Spleen (tissue), 11 donors: ENCODE measurements at regions not wholly inside any gene's neighbourhood (a gene's known extent, or its start where the extent isn't known, plus 50 kb on each side); places are given as distances from the start of the nearest gene placed in this dataset.
"Not testable (repeated sequence)": the region's sequence is repeated elsewhere in the genome, so short reads cannot be mapped to it uniquely, and the experiment has no call there.

ENCODE experiments used
- DNase-seq: peaks from one replicate; pipeline ENCODE4 v3.0.0-alpha.2; 2020
- H3K27ac ChIP-seq, 8 donors: fragments of 200-600 bp; sonication (generic) in 7 of 8; 1 replicate in 4 of 8; 2 replicates in 4 of 8; pipeline versions ENCODE4 v1.5.0 to v1.8.0; 2016 to 2021; ENCODE audit warnings: inconsistent platforms in 4 of 8, mild to moderate bottlenecking in 4 of 8, moderate library complexity in 1 of 8
- H3K27me3 ChIP-seq, 7 donors: fragments of 200-600 bp; sonication (generic) in 6 of 7; replicated peaks in 1 of 7; 1 replicate in 4 of 7; 2 replicates in 3 of 7; pipeline versions ENCODE4 v1.5.0 to v1.8.0; 2016 to 2021; ENCODE audit warnings: inconsistent platforms in 3 of 7, mild to moderate bottlenecking in 1 of 7
- H3K36me3 ChIP-seq, 6 donors: fragments of 200-600 bp; sonication (generic) in 5 of 6; 1 replicate in 4 of 6; 2 replicates in 2 of 6; pipeline versions ENCODE4 v1.5.0 to v1.8.0; 2016 to 2021; ENCODE audit warnings: inconsistent platforms in 2 of 6
- H3K4me1 ChIP-seq, 6 donors: fragments of 200-600 bp; sonication (generic) in 5 of 6; 1 replicate in 3 of 6; 2 replicates in 3 of 6; pipeline versions ENCODE4 v1.5.0 to v1.8.0; 2016 to 2021; ENCODE audit warnings: inconsistent platforms in 3 of 6
- H3K4me3 ChIP-seq, 8 donors: fragments of 200-600 bp; sonication (generic) in 7 of 8; 1 replicate in 4 of 8; 2 replicates in 4 of 8; pipeline versions ENCODE4 v1.5.0 to v1.8.0; 2016 to 2021; ENCODE audit warnings: inconsistent platforms in 4 of 8, mild to moderate bottlenecking in 4 of 8, moderate library complexity in 2 of 8
- H3K9me3 ChIP-seq, 8 donors: fragments of 200-600 bp; sonication (generic) in 7 of 8; 1 replicate in 4 of 8; 2 replicates in 4 of 8; pipeline versions ENCODE4 v1.5.0 to v1.8.0; 2016 to 2021; ENCODE audit warnings: inconsistent platforms in 4 of 8
- CTCF ChIP-seq, 11 experiments: fragments of 200-600 bp in 7 of 11; fragments of 450-650 bp in 4 of 11; sonication (generic) in 4 of 11; IDR thresholded peaks in 8 of 11; conservative IDR thresholded peaks in 3 of 11; 1 replicate in 7 of 11; 2 replicates in 4 of 11; pipeline versions ENCODE4 v1.4.0 to v1.8.0; 2016 to 2021; ENCODE audit warnings: antibody characterized with exemption in 11 of 11, inconsistent platforms in 4 of 11, mild to moderate bottlenecking in 1 of 11
- POLR2A ChIP-seq, 3 donors: fragments of 450-650 bp; IDR thresholded peaks; one replicate each; pipeline ENCODE4 v1.5.1; 2017; ENCODE audit warnings: antibody characterized with exemption in 3 of 3, mild to moderate bottlenecking in 1 of 3
- POLR2AphosphoS5 ChIP-seq, 3 donors: sonication (generic); formaldehyde crosslinking; IDR thresholded peaks; one replicate each; pipeline ENCODE4 v1.5.1; 2017; ENCODE audit warnings: antibody characterized with exemption in 3 of 3
- WGBS, 5 donors: extraction: QIAGEN DNeasy Blood & Tissue Kit in 3 of 5; methylation state at CpG; one replicate each; pipeline versions ENCODE4 v1.1.5 to v1.1.7; 2013 to 2018; 5-methylcytosine and 5-hydroxymethylcytosine counted together
- intact Hi-C: fragments of 100-400 bp; cut with DNase I; formaldehyde crosslinking; loops from one replicate; pipeline ENCODE4 v1.15.0; 2023; ENCODE audit warnings: low total_unique reads
- donor health status: healthy with polysubstance abuse.
- donor health status: DM: no; HTN: no; CAD: no; lungs with moderate emphysema.
- donor health status: DM: no; HTN: no; CAD: no.
- donor health status: Bipolar disorder and iron deficiency.
- donor health status: healthy.
- donor health status: DM: no; HTN: no; CAD: no.
- donor health status: DM: yes; HTN: yes; CAD: no.

- Histone ChIP-seq H3K27ac (no peak overlapping the region), H3K36me3 (no peaks in the 10 kb centered on the region), H3K4me1 (no peaks in the 10 kb centered on the region), H3K9me3 (peaks cover 0 to 5% (median 0%) of the 10 kb centered on the region in 8 donors), H3K27me3 (no peaks in the 10 kb centered on the region), H3K4me3 (no peak overlapping the region)
- 59 to 73% (median 68%) methylated on average over 1 of the region's 1 CpG for WGBS, 5 donors
- no peak for DNase-seq
- TF ChIP-seq POLR2AphosphoS5 (IDR thresholded peaks at IDR 0.05) (no peak), CTCF (IDR thresholded peaks at IDR 0.05 in 8 of 11, conservative IDR thresholded peaks at IDR 0.05 in 3 of 11) (no peak), POLR2A (IDR thresholded peaks at IDR 0.05) (no peak)
- intact Hi-C loops: no loop called here
These were observed 94.1 kb upstream of the NXPH2 start for GRCh38 chr2:138874251-138874650.

- H3K4me1 ChIP-seq, H3K4me3 ChIP-seq, intact Hi-C loops, H3K27me3 ChIP-seq, H3K27ac ChIP-seq, H3K9me3 ChIP-seq, DNase-seq, H3K36me3 ChIP-seq: not testable (repeated sequence)
- WGBS, 5 donors: 84 to 92% (median 87%) methylated on average over 6 to 10 of the region's 10 CpGs; no CpG with 5 or more reads in 1 of the 5 donors
These were observed 91.9 kb upstream of the NXPH2 start for GRCh38 chr2:138872116-138872515.

GRCh38 chr2:138871312-138871711, 91.1 kb upstream of the NXPH2 start:
- no peaks in the 10 kb centered on the region for H3K4me1 ChIP-seq
- no peak overlapping the region for H3K4me3 ChIP-seq
- H3K9me3 ChIP-seq: peaks cover 0 to 5% (median 0%) of the 10 kb centered on the region in 8 donors
- 81 to 94% (median 84%) methylated on average over 1 of the region's 1 CpG for WGBS, 5 donors
- TF ChIP-seq POLR2A (IDR thresholded peaks at IDR 0.05) (no peak), CTCF (IDR thresholded peaks at IDR 0.05 in 8 of 11, conservative IDR thresholded peaks at IDR 0.05 in 3 of 11) (no peak), POLR2AphosphoS5 (IDR thresholded peaks at IDR 0.05) (no peak)
- intact Hi-C loops: no loop called here
- no peak overlapping the region for H3K27ac ChIP-seq
- no peaks in the 10 kb centered on the region for H3K27me3 ChIP-seq
- no peak for DNase-seq
- H3K36me3 ChIP-seq: no peaks in the 10 kb centered on the region

- WGBS, 5 donors: 85 to 96% (median 91%) methylated on average over 1 of the region's 1 CpG
- H3K9me3 ChIP-seq: peaks cover 0 to 5% (median 0%) of the 10 kb centered on the region in 8 donors
- intact Hi-C loops: no loop called here
- H3K4me1 ChIP-seq: no peaks in the 10 kb centered on the region
- no peaks in the 10 kb centered on the region for H3K36me3 ChIP-seq
- no peak for TF ChIP-seq POLR2AphosphoS5 (IDR thresholded peaks at IDR 0.05)
- no peak for TF ChIP-seq POLR2A (IDR thresholded peaks at IDR 0.05)
- no peak for TF ChIP-seq CTCF (IDR thresholded peaks at IDR 0.05 in 8 of 11, conservative IDR thresholded peaks at IDR 0.05 in 3 of 11)
- no peak overlapping the region for H3K27ac ChIP-seq
- no peak overlapping the region for H3K4me3 ChIP-seq
- no peak for DNase-seq
- H3K27me3 ChIP-seq: peaks cover 0 to 4% (median 0%) of the 10 kb centered on the region in 7 donors
These were observed 87.2 kb upstream of the NXPH2 start for GRCh38 chr2:138867341-138867740.

- no peaks in the 10 kb centered on the region for H3K36me3 ChIP-seq
- DNase-seq: no peak
- H3K27ac ChIP-seq: no peak overlapping the region
- peaks cover 0 to 4% (median 0%) of the 10 kb centered on the region in 7 donors for H3K27me3 ChIP-seq
- no peaks in the 10 kb centered on the region for H3K4me1 ChIP-seq
- intact Hi-C loops: no loop called here
- TF ChIP-seq POLR2A (IDR thresholded peaks at IDR 0.05) (no peak), CTCF (IDR thresholded peaks at IDR 0.05 in 8 of 11, conservative IDR thresholded peaks at IDR 0.05 in 3 of 11) (no peak), POLR2AphosphoS5 (IDR thresholded peaks at IDR 0.05) (no peak)
- H3K9me3 ChIP-seq: peaks cover 0 to 5% (median 0%) of the 10 kb centered on the region in 8 donors
- H3K4me3 ChIP-seq: no peak overlapping the region
These were observed 86.6 kb upstream of the NXPH2 start for GRCh38 chr2:138866797-138867196.
